HEK293 (cell line): ENCODE measurements at regions not wholly inside any gene's neighbourhood (a gene's known extent, or its start where the extent isn't known, plus 50 kb on each side); places are given as distances from the start of the nearest gene placed in this dataset.

ENCODE experiments used
- CTCF ChIA-PET: fragments of 350-600 bp; formaldehyde crosslinking; extraction: SDS; loops from one replicate; lab custom pipeline; 2021; ENCODE audit warnings: antibody characterized with exemption; lab: Yijun Ruan, JAX
- POLR2A ChIA-PET: fragments of 300-600 bp; formaldehyde crosslinking; extraction: SDS; loops from one replicate; lab custom pipeline; 2020; ENCODE audit warnings: antibody characterized with exemption, inconsistent platforms; lab: Yijun Ruan, JAX
- H3K27ac ChIP-seq: fragments of 200-500 bp; sonication (Bioruptor generic); 2 replicates; pipeline ENCODE4 v1.5.1; 2014; ENCODE audit warnings: low read depth, low read length, control low read depth, inconsistent platforms; ENCODE audit errors: extremely low read depth
- H3K36me3 ChIP-seq, 2 experiments: fragments of 200-500 bp in 1 of 2; sonication (Bioruptor generic) in 1 of 2; 1 replicate in 1 of 2; 2 replicates in 1 of 2; pipeline ENCODE4 v1.5.1; 2014 to 2017; ENCODE audit warnings: inconsistent platforms in 2 of 2, low read length in 2 of 2; ENCODE audit not compliant: control insufficient read depth in 2 of 2, insufficient read depth in 1 of 2
- H3K4me1 ChIP-seq: fragments of 200-500 bp; sonication (Bioruptor generic); 2 replicates; pipeline ENCODE4 v1.5.1; 2014; ENCODE audit warnings: mild to moderate bottlenecking, low read length, inconsistent platforms; ENCODE audit not compliant: control insufficient read depth, insufficient read depth
- H3K4me3 ChIP-seq: 2 replicates; pipeline ENCODE4 v1.5.1; 2011; ENCODE audit warnings: low read depth, mild to moderate bottlenecking, control low read depth, low read length, moderate library complexity
- H3K9me3 ChIP-seq: fragments of 200-500 bp; sonication (Bioruptor generic); 2 replicates; pipeline ENCODE4 v1.5.1; 2014; ENCODE audit warnings: low read depth, low read length, inconsistent platforms; ENCODE audit not compliant: control insufficient read depth, insufficient read depth
- EGR2 ChIP-seq: fragments of 450-650 bp; formaldehyde crosslinking; IDR thresholded peaks from 2 replicates; pipeline ENCODE4 v1.5.1; 2016; ENCODE audit warnings: low read depth, missing biosample characterization, missing genetic modification characterization
- GFI1B ChIP-seq: fragments of 450-650 bp; formaldehyde crosslinking; IDR thresholded peaks from 2 replicates; pipeline ENCODE4 v1.5.1; 2016; ENCODE audit warnings: missing biosample characterization, missing genetic modification characterization
- KLF1 ChIP-seq: fragments of 450-650 bp; formaldehyde crosslinking; IDR thresholded peaks from 2 replicates; pipeline ENCODE4 v1.5.1; 2016; ENCODE audit warnings: missing biosample characterization, missing genetic modification characterization
- MYNN ChIP-seq: fragments of 450-650 bp; formaldehyde crosslinking; IDR thresholded peaks from 2 replicates; pipeline ENCODE4 v1.5.1; 2016; ENCODE audit warnings: missing biosample characterization, missing genetic modification characterization, borderline replicate concordance
- SCRT1 ChIP-seq: fragments of 450-650 bp; formaldehyde crosslinking; IDR thresholded peaks from 2 replicates; pipeline ENCODE4 v1.5.1; 2016; ENCODE audit warnings: missing biosample characterization, missing genetic modification characterization, borderline replicate concordance
- SETDB1 ChIP-seq: IDR thresholded peaks from one replicate; pipeline ENCODE4 v1.6.1; 2017; ENCODE audit warnings: mild to moderate bottlenecking, low read length, moderate library complexity, mixed read lengths; ENCODE audit not compliant: insufficient read length
- ZBTB21 ChIP-seq: fragments of 450-650 bp; formaldehyde crosslinking; IDR thresholded peaks from 2 replicates; pipeline ENCODE4 v1.5.1; 2017; ENCODE audit warnings: missing biosample characterization, missing genetic modification characterization
- ZFHX2 ChIP-seq: fragments of 450-650 bp; formaldehyde crosslinking; conservative IDR thresholded peaks from 2 replicates; pipeline ENCODE4 v1.5.1; 2016; ENCODE audit warnings: missing biosample characterization, missing genetic modification characterization
- ZNF133 ChIP-seq: fragments of 450-650 bp; formaldehyde crosslinking; IDR thresholded peaks from 2 replicates; pipeline ENCODE4 v1.5.1; 2016; ENCODE audit warnings: missing biosample characterization, missing genetic modification characterization
- ZNF211 ChIP-seq: fragments of 450-650 bp; formaldehyde crosslinking; IDR thresholded peaks from 2 replicates; pipeline ENCODE4 v1.5.1; 2016; ENCODE audit warnings: low read depth, missing biosample characterization, missing genetic modification characterization
- ZNF23 ChIP-seq: fragments of 450-650 bp; formaldehyde crosslinking; IDR thresholded peaks from 2 replicates; pipeline ENCODE4 v1.5.1; 2016; ENCODE audit warnings: missing biosample characterization, missing genetic modification characterization, borderline replicate concordance
- ZNF24 ChIP-seq: fragments of 450-650 bp; formaldehyde crosslinking; IDR thresholded peaks from 2 replicates; pipeline ENCODE4 v1.5.1; 2016; ENCODE audit warnings: missing biosample characterization, missing genetic modification characterization
- ZNF324 ChIP-seq: fragments of 450-650 bp; formaldehyde crosslinking; IDR thresholded peaks from 2 replicates; pipeline ENCODE4 v1.5.1; 2016; ENCODE audit warnings: missing biosample characterization, missing genetic modification characterization
- ZNF394 ChIP-seq: fragments of 450-650 bp; formaldehyde crosslinking; IDR thresholded peaks from 2 replicates; pipeline ENCODE4 v1.5.1; 2016; ENCODE audit warnings: missing biosample characterization, missing genetic modification characterization, mild to moderate bottlenecking, moderate library complexity, borderline replicate concordance
- ZNF529 ChIP-seq: fragments of 450-650 bp; formaldehyde crosslinking; IDR thresholded peaks from 2 replicates; pipeline ENCODE4 v1.5.1; 2017; ENCODE audit warnings: missing genetic modification characterization, missing biosample characterization; ENCODE audit not compliant: insufficient replicate concordance
- ZXDB ChIP-seq: fragments of 450-650 bp; formaldehyde crosslinking; IDR thresholded peaks from 2 replicates; pipeline ENCODE4 v1.5.1; 2016; ENCODE audit warnings: missing biosample characterization, missing genetic modification characterization
- TF ChIP-seq, protein P1 (sequence below): fragments of 450-650 bp; formaldehyde crosslinking; IDR thresholded peaks from 2 replicates; pipeline ENCODE4 v1.5.1; 2016; ENCODE audit warnings: missing biosample characterization, missing genetic modification characterization
- TF ChIP-seq, protein P2 (sequence below): fragments of 450-650 bp; formaldehyde crosslinking; IDR thresholded peaks from 2 replicates; pipeline ENCODE4 v1.5.1; 2016; ENCODE audit warnings: missing biosample characterization, missing genetic modification characterization
- TF ChIP-seq, protein P3 (sequence below): fragments of 450-650 bp; formaldehyde crosslinking; IDR thresholded peaks from 2 replicates; pipeline ENCODE4 v1.5.1; 2016; ENCODE audit warnings: missing biosample characterization, missing genetic modification characterization
- TF ChIP-seq, protein P4 (sequence below): fragments of 450-650 bp; IDR thresholded peaks from 2 replicates; pipeline ENCODE4 v1.5.1; 2018; ENCODE audit warnings: missing biosample characterization, missing genetic modification characterization

DNA sequence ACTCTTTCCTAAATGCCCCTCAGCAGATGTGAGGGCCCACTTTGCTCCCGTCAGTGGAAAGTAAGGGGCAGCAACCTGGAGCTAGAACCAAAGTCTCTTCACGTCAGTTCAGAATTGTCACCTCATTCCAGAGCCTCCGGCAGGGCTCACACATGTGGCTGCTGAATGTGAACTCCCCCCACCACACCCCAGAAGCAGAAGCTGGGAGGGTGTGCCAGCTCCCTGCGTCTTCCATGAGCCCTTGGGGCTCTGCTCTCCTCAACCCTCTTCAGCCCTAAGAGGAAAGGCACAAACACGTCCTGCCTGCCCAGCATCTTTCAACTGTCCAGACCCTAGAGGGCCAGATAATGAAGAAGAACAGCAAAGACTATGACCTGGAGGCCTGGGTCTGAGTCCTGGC, 105.3 kb downstream of the SALL1 start:
- TF ChIP-seq ZNF211 (no peak), ZNF529 (tag by site-specific recombination) (no peak), KLF1 (tag by site-specific recombination) (no peak), ZNF23 (tag by site-specific recombination) (no peak), ZNF324 (tag by site-specific recombination) (no peak), EGR2 (tag by site-specific recombination) (no peak), ZNF133 (no peak), ZNF394 (tag by site-specific recombination) (no peak), SETDB1 (no peak)
- Histone ChIP-seq H3K9me3 (no peaks in the 10 kb centered on the region), H3K4me1 (no peaks in the 10 kb centered on the region), H3K36me3 (no peaks in the 10 kb centered on the region), H3K27ac (no peak overlapping the region), H3K4me3 (no peak overlapping the region)
- CTCF ChIA-PET, result interaction anchor here (0.6 kb wide), 1 partner anchor 24 kb away, joined by 3 read pairs; no protein-coding TSS in a partner anchor
- POLR2A ChIA-PET, result no interaction called here

DNA sequence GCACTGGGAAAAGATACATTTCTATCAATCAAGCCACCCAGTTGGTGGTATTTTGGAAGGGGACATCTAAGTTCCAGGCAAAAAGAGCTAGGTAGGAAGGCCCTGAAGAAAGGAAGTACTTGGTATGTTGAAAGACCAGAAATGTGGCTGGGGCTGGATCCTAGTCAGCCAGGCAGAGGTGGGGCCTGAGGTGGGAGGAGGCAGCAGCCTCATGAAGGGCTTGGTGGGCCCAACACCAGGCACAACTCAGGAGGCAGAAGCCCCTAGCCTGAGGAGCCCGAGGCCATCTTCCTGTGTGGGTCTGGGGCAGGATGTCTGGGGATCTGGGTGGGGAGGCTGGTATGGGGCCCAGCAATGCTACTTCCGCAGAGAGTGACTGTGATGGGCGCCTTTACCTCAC, 105.9 kb downstream of the SALL1 start:
- TF ChIP-seq GFI1B (no peak), ZNF24 (tag by site-specific recombination) (no peak), ZFHX2 (tag by site-specific recombination) (no peak), SETDB1 (no peak)
- TF ChIP-seq, protein P1, sequence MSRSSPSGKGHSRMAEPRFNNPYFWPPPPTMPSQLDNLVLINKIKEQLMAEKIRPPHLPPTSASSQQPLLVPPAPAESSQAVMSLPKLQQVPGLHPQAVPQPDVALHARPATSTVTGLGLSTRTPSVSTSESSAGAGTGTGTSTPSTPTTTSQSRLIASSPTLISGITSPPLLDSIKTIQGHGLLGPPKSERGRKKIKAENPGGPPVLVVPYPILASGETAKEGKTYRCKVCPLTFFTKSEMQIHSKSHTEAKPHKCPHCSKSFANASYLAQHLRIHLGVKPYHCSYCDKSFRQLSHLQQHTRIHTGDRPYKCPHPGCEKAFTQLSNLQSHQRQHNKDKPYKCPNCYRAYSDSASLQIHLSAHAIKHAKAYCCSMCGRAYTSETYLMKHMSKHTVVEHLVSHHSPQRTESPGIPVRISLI (tag by site-specific recombination), result no peak
- POLR2A ChIA-PET, result no interaction called here

DNA sequence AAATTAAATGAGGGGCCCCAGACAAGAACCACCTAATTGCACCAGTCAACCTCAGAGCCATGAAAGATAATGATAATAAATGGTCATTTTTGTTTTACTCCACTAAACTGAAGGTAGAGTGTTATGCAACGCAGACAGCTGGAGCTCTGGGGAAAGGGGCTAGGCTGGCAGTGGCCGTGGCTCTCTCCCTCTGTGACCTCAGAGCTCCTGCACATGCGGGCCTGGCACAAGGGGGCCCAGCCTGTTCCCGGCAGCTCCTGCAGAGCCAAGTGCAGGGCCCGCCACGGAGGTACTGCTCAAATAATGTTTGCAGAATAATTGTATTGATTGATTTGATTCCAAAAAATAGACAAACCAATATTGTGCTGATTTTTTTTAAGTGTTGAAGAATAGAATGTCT, 109.5 kb downstream of the SALL1 start:
- ChIA-PET POLR2A (no interaction called here), CTCF (no interaction called here)
- H3K27ac ChIP-seq, result no peak overlapping the region
- H3K9me3 ChIP-seq, result no peaks in the 10 kb centered on the region
- H3K36me3 ChIP-seq, result no peaks in the 10 kb centered on the region
- no peak overlapping the region for H3K4me3 ChIP-seq
- TF ChIP-seq, protein P2, sequence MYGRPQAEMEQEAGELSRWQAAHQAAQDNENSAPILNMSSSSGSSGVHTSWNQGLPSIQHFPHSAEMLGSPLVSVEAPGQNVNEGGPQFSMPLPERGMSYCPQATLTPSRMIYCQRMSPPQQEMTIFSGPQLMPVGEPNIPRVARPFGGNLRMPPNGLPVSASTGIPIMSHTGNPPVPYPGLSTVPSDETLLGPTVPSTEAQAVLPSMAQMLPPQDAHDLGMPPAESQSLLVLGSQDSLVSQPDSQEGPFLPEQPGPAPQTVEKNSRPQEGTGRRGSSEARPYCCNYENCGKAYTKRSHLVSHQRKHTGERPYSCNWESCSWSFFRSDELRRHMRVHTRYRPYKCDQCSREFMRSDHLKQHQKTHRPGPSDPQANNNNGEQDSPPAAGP (tag by site-specific recombination), result no peak
- TF ChIP-seq, protein P3, sequence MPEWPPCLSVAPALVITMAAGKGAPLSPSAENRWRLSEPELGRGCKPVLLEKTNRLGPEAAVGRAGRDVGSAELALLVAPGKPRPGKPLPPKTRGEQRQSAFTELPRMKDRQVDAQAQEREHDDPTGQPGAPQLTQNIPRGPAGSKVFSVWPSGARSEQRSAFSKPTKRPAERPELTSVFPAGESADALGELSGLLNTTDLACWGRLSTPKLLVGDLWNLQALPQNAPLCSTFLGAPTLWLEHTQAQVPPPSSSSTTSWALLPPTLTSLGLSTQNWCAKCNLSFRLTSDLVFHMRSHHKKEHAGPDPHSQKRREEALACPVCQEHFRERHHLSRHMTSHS, result no peak
- no peak for TF ChIP-seq MYNN (tag by site-specific recombination)
- no peak for TF ChIP-seq ZBTB21
- TF ChIP-seq ZXDB (tag by site-specific recombination), result no peak
- TF ChIP-seq, protein P4, sequence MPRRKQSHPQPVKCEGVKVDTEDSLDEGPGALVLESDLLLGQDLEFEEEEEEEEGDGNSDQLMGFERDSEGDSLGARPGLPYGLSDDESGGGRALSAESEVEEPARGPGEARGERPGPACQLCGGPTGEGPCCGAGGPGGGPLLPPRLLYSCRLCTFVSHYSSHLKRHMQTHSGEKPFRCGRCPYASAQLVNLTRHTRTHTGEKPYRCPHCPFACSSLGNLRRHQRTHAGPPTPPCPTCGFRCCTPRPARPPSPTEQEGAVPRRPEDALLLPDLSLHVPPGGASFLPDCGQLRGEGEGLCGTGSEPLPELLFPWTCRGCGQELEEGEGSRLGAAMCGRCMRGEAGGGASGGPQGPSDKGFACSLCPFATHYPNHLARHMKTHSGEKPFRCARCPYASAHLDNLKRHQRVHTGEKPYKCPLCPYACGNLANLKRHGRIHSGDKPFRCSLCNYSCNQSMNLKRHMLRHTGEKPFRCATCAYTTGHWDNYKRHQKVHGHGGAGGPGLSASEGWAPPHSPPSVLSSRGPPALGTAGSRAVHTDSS (tag by site-specific recombination), result no peak
- no peak for TF ChIP-seq SCRT1 (tag by site-specific recombination)
- no peaks in the 10 kb centered on the region for H3K4me1 ChIP-seq

More for the DNA sequence above, 105.9 kb downstream of the SALL1 start:
- no peak overlapping the region for H3K27ac ChIP-seq
- CTCF ChIA-PET, result no interaction called here
- no peaks in the 10 kb centered on the region for H3K9me3 ChIP-seq
- H3K36me3 ChIP-seq, result no peaks in the 10 kb centered on the region
- no peaks in the 10 kb centered on the region for H3K4me1 ChIP-seq
- H3K4me3 ChIP-seq, result no peak overlapping the region
